ENCODE measurements at regions not wholly inside any gene's neighbourhood (a gene's known extent, or its start where the extent isn't known, plus 50 kb on each side); places are given as distances from the start of the nearest gene placed in this dataset.

DNA sequence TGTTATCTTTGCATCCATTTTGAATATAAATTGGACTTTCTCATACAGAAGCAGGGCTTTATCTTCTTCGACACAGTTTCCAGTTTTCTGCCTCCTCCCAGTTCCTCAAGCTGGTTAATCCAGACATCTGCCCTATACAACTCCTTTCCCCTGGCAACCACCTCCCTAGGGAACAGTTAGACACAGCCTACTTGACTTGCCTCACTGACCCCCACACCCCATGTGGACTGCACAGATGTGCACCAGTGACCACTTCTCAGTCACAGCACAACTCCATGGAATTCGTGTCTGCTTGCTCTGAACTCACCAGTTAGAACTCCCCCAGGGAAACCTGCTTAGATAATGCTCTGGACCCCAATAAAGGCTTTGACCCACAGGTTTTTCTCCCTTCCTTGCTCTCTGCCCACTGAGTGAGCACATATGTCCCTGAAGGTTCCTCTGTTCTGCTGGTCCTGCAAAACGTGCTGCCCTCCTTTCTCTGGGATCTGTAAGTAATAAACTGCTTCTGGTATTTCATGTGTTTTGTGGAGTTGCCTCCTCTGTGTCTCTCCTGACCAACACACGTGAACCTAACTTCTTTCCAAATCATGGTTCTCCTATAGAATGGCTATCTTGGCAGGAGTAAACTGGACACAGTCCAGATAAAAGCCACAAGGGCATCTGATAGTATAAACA, 351.2 kb downstream of the CD83 start:
- no peak for TF ChIP-seq CTCF (IDR thresholded peaks at IDR 0.05; ENCODE audit: insufficient read depth, low read depth, low read length, missing control alignments)
- no peak for DNase-seq (ENCODE audit: low read depth)
- H3K4me3 ChIP-seq (ENCODE audit: low read length): no peak overlapping the region

- DNase-seq (ENCODE audit: low read depth): no peak
- TF ChIP-seq CTCF (IDR thresholded peaks at IDR 0.05; ENCODE audit: insufficient read depth, low read depth, low read length, missing control alignments): no peak
These were observed 352.5 kb downstream of the CD83 start for GRCh38 chr6:14470101-14470500.

DNA sequence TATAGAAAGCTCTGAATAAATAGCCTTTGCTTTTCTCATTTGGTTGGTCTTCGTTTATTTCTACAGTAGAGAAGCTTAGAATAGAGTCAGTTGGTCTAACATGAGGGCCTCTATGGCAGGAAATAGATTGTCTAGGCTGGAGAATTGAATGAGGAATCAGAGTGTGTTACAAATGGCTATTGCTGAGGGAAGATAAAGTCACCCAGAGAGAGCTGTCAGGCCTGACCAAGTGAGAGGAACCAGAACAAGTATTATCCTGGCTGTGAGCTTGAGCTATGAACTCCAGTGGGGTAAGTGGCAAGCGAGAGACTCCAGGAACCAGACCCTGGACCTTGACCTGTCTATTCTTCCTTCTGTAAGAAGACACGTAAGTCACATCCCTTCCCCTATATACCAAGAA, 353.1 kb downstream of the CD83 start:
- no peak overlapping the region for H3K4me3 ChIP-seq (ENCODE audit: low read length)
- TF ChIP-seq CTCF (IDR thresholded peaks at IDR 0.05; ENCODE audit: insufficient read depth, low read depth, low read length, missing control alignments): no peak
- DNase-seq (ENCODE audit: low read depth): no peak

More at GRCh38 chr6:14470101-14470500, 352.5 kb downstream of the CD83 start:
- no peak overlapping the region for H3K4me3 ChIP-seq (ENCODE audit: low read length)

GRCh38 chr6:14472255-14472985, 354.8 kb downstream of the CD83 start:
- H3K4me3 ChIP-seq (ENCODE audit: low read length): no peak overlapping the region
- no peak for TF ChIP-seq CTCF (IDR thresholded peaks at IDR 0.05; ENCODE audit: insufficient read depth, low read depth, low read length, missing control alignments)
- no peak for DNase-seq (ENCODE audit: low read depth)

DNA sequence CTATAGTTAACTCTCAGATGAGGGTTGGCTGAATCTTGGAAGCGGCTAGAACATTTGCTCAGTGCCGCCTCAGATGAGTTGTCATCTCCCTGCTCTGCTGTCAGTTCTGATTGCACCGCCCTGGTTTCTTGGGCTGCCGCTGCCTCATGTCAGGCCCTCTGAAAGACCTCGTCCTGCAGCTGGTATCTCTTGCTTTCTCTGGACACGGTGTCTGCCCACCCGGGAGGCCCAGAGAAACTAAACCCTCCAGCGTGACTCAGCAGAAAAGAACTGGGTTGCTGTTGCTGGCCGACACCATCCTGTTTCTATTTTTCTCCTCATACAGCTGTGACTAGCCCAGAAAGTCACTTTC, 355.4 kb downstream of the CD83 start:
- TF ChIP-seq CTCF (IDR thresholded peaks at IDR 0.05; ENCODE audit: insufficient read depth, low read depth, low read length, missing control alignments): no peak
- no peak for DNase-seq (ENCODE audit: low read depth)
- no peak overlapping the region for H3K4me3 ChIP-seq (ENCODE audit: low read length)

DNA sequence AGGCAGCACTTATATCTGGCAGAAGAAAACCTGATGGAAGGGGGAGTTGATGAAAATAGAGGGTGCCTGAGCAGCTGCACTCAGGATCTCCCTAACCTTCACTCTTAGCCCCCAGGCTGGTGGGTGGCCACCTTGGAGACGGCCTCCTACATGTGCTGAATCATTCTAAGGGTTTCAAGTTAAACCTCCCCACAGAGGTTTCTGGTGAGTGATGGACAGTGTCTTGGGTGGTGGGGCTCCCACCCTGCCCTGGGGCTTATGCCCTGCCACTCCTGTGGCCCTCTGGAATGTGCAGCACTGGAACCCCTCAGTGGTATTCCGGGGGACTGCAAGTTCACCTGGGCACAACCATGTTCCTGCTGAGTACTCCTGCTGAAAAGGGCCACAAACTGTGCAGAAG, 357.2 kb downstream of the CD83 start:
- TF ChIP-seq CTCF (IDR thresholded peaks at IDR 0.05; ENCODE audit: insufficient read depth, low read depth, low read length, missing control alignments): no peak
- no peak overlapping the region for H3K4me3 ChIP-seq (ENCODE audit: low read length)

GRCh38 chr6:14475306-14475705, 357.7 kb downstream of the CD83 start:
- H3K4me3 ChIP-seq (ENCODE audit: low read length): no peak overlapping the region
- no peak for DNase-seq (ENCODE audit: low read depth)
- no peak for TF ChIP-seq CTCF (IDR thresholded peaks at IDR 0.05; ENCODE audit: insufficient read depth, low read depth, low read length, missing control alignments)

More for the DNA sequence above, 357.2 kb downstream of the CD83 start:
- no peak for DNase-seq (ENCODE audit: low read depth)
